Neural cell (in vitro differentiated cells): ENCODE measurements at regions not wholly inside any gene's neighbourhood (a gene's known extent, or its start where the extent isn't known, plus 50 kb on each side); places are given as distances from the start of the nearest gene placed in this dataset.

Experiments used
- H2AFZ ChIP-seq: fragments of 200-600, 300-800 bp; sonication (generic), shearing (Covaris generic); 2 replicates; pipeline ENCODE4 v1.6.0; 2014; ENCODE audit warnings: low read depth, mild to moderate bottlenecking, antibody characterized with exemption, low read length, moderate library complexity
- H3F3A ChIP-seq: fragments of 200-600 bp; shearing (Covaris generic); 2 replicates; pipeline ENCODE4 v1.6.1; 2016; ENCODE audit warnings: mild to moderate bottlenecking, moderate library complexity, mixed read lengths, antibody characterized with exemption, low read length; ENCODE audit not compliant: insufficient read depth, poor library complexity, severe bottlenecking
- H3K27ac ChIP-seq: fragments of 200-600, 300-800 bp; sonication (generic), shearing (Covaris generic); 2 replicates; pipeline ENCODE4 v1.5.1; 2014; ENCODE audit warnings: mild to moderate bottlenecking, low read length, moderate library complexity
- H3K27me3 ChIP-seq: fragments of 300-800, 200-600 bp; sonication (generic), shearing (Covaris generic); 2 replicates; pipeline ENCODE4 v1.6.0; 2014; ENCODE audit warnings: mild to moderate bottlenecking, low read depth, low read length, moderate library complexity; ENCODE audit not compliant: insufficient read depth
- H3K36me3 ChIP-seq: fragments of 300-800, 200-600 bp; sonication (generic), shearing (Covaris generic); 2 replicates; pipeline ENCODE4 v1.5.1; 2014; ENCODE audit warnings: mild to moderate bottlenecking, antibody characterized with exemption, low read length, moderate library complexity; ENCODE audit not compliant: insufficient read depth
- H3K4me2 ChIP-seq: fragments of 300-800, 200-600 bp; sonication (generic), shearing (Covaris generic); 2 replicates; pipeline ENCODE4 v1.6.0; 2014; ENCODE audit warnings: mild to moderate bottlenecking, low read length
- H3K4me3 ChIP-seq: fragments of 300-800, 200-600 bp; sonication (generic), shearing (Covaris generic); 2 replicates; pipeline ENCODE4 v1.5.1; 2014; ENCODE audit warnings: mild to moderate bottlenecking, low read length, moderate library complexity
- H3K79me2 ChIP-seq: fragments of 200-600 bp; shearing (Covaris generic); replicated peaks from 2 replicates; pipeline ENCODE4 v1.6.0; 2014; ENCODE audit warnings: mild to moderate bottlenecking, low read length, moderate library complexity; ENCODE audit not compliant: insufficient read depth
- H3K9ac ChIP-seq: fragments of 300-800, 200-600 bp; sonication (generic), shearing (Covaris generic); 2 replicates; pipeline ENCODE4 v1.6.1; 2016; ENCODE audit warnings: mild to moderate bottlenecking, low read length, mixed read lengths
- H3K9me2 ChIP-seq: fragments of 200-600 bp; shearing (Covaris generic); 2 replicates; pipeline ENCODE4 v1.6.1; 2016; ENCODE audit warnings: mild to moderate bottlenecking, low read length, mixed read lengths; ENCODE audit not compliant: insufficient read depth
- H3K9me3 ChIP-seq: fragments of 200-600, 300-800 bp; sonication (generic), shearing (Covaris generic); 2 replicates; pipeline ENCODE4 v1.6.1; 2016; ENCODE audit warnings: mild to moderate bottlenecking, mixed run types, low read length, moderate library complexity, mixed read lengths
- H4K20me1 ChIP-seq: fragments of 200-600 bp; shearing (Covaris generic); 2 replicates; pipeline ENCODE4 v1.6.1; 2016; ENCODE audit warnings: mild to moderate bottlenecking, mixed run types; ENCODE audit not compliant: insufficient read depth
- CTCF ChIP-seq: fragments of 450-650 bp; IDR thresholded peaks from 2 replicates; pipeline ENCODE4 v1.5.1; 2014; ENCODE audit warnings: antibody characterized with exemption, mild to moderate bottlenecking, moderate library complexity; ENCODE audit not compliant: poor library complexity, severe bottlenecking
- EP300 ChIP-seq: fragments of 450-650 bp; conservative IDR thresholded peaks from 2 replicates; pipeline ENCODE4 v1.6.1; 2014; ENCODE audit warnings: antibody characterized with exemption, mild to moderate bottlenecking, moderate library complexity; ENCODE audit not compliant: poor library complexity, severe bottlenecking
- EZH2 ChIP-seq: fragments of 200-600, 300-800 bp; shearing (Covaris generic), sonication (generic); IDR thresholded peaks from 2 replicates; pipeline ENCODE4 v1.6.1; 2014; ENCODE audit warnings: antibody characterized with exemption, low read length, borderline replicate concordance, mild to moderate bottlenecking; ENCODE audit not compliant: insufficient read depth, poor library complexity, severe bottlenecking
- MXI1 ChIP-seq: fragments of 450-650 bp; conservative IDR thresholded peaks from 2 replicates; pipeline ENCODE4 v1.6.1; 2014; ENCODE audit warnings: antibody characterized with exemption, mild to moderate bottlenecking; ENCODE audit not compliant: poor library complexity, severe bottlenecking
- POLR2AphosphoS5 ChIP-seq: IDR thresholded peaks from 2 replicates; pipeline ENCODE4 v1.6.1; 2012
- RAD21 ChIP-seq: fragments of 450-650 bp; conservative IDR thresholded peaks from 2 replicates; pipeline ENCODE4 v1.6.1; 2014; ENCODE audit warnings: antibody characterized with exemption, mild to moderate bottlenecking, moderate library complexity
- REST ChIP-seq: IDR thresholded peaks from 2 replicates; pipeline ENCODE4 v1.6.1; 2012; ENCODE audit warnings: borderline replicate concordance
- SMC3 ChIP-seq: fragments of 450-650 bp; conservative IDR thresholded peaks from 2 replicates; pipeline ENCODE4 v1.6.1; 2014; ENCODE audit warnings: antibody characterized with exemption, mild to moderate bottlenecking, moderate library complexity; ENCODE audit not compliant: poor library complexity
- TAF1 ChIP-seq: IDR thresholded peaks from 2 replicates; pipeline ENCODE4 v1.6.1; 2012; ENCODE audit warnings: low read depth

GRCh38 chr13:61135583-61135982 is 280.1 kb downstream of the PCDH20 start:
- Histone ChIP-seq H3K9me2 (no peaks in the 10 kb centered on the region), H3F3A (no peaks in the 10 kb centered on the region), H4K20me1 (no peaks in the 10 kb centered on the region), H3K9ac (no peak overlapping the region), H3K27me3 (no peaks in the 10 kb centered on the region), H3K4me3 (no peak overlapping the region), H3K79me2 (no peaks in the 10 kb centered on the region), H3K27ac (no peak overlapping the region), H3K36me3 (no peaks in the 10 kb centered on the region), H3K9me3 (no peaks in the 10 kb centered on the region), H3K4me2 (no peak overlapping the region), H2AFZ (no peak overlapping the region)
- TF ChIP-seq SMC3 (no peak), EP300 (no peak)

GRCh38 chr13:61128850-61129645 is 286.6 kb downstream of the PCDH20 start:
- H3K27me3 ChIP-seq, result no peaks in the 10 kb centered on the region
- H3K9me2 ChIP-seq, result no peaks in the 10 kb centered on the region
- H3K36me3 ChIP-seq, result no peaks in the 10 kb centered on the region
- H3K79me2 ChIP-seq, result no peaks in the 10 kb centered on the region
- H3K9me3 ChIP-seq, result no peaks in the 10 kb centered on the region
- no peaks in the 10 kb centered on the region for H3F3A ChIP-seq
- no peak overlapping the region for H3K4me2 ChIP-seq
- no peak overlapping the region for H2AFZ ChIP-seq
- no peaks in the 10 kb centered on the region for H4K20me1 ChIP-seq
- no peak overlapping the region for H3K9ac ChIP-seq
- H3K4me3 ChIP-seq, result no peak overlapping the region
- no peak overlapping the region for H3K27ac ChIP-seq
- TF ChIP-seq EP300, result no peak

GRCh38 chr13:61123538-61124289 is 291.9 kb downstream of the PCDH20 start:
- no peaks in the 10 kb centered on the region for H3K27me3 ChIP-seq
- TF ChIP-seq TAF1 (no peak), POLR2AphosphoS5 (no peak), EZH2 (no peak), CTCF (no peak), SMC3 (no peak), MXI1 (no peak), EP300 (no peak), RAD21 (no peak), REST (no peak)
- H4K20me1 ChIP-seq, result no peaks in the 10 kb centered on the region
- no peak overlapping the region for H2AFZ ChIP-seq
- H3K4me3 ChIP-seq, result no peak overlapping the region
- H3K27ac ChIP-seq, result no peak overlapping the region
- no peak overlapping the region for H3K4me2 ChIP-seq
- no peaks in the 10 kb centered on the region for H3K36me3 ChIP-seq
- no peaks in the 10 kb centered on the region for H3F3A ChIP-seq
- no peak overlapping the region for H3K9ac ChIP-seq
- no peaks in the 10 kb centered on the region for H3K9me3 ChIP-seq
- no peaks in the 10 kb centered on the region for H3K79me2 ChIP-seq
- H3K9me2 ChIP-seq, result no peaks in the 10 kb centered on the region
